Left ventricle myocardium superior (tissue), 1 donor: ENCODE measurements at regions not wholly inside any gene's neighbourhood (a gene's known extent, or its start where the extent isn't known, plus 50 kb on each side); places are given as distances from the start of the nearest gene placed in this dataset.
A peak's percentile ranks its signal among the peaks of the same experiment; 100 is the strongest.
"Not testable (repeated sequence)": the region's sequence is repeated elsewhere in the genome, so short reads cannot be mapped to it uniquely, and the experiment has no call there.

Source experiments
- ATAC-seq: fragments of 200-7000 bp; cut with Tn5 transposase; one replicate; pipeline ENCODE4 v1.9.1; 2020; ENCODE audit warnings: mild to moderate bottlenecking, moderate library complexity
- DNase-seq: peaks from one replicate; pipeline ENCODE4 v3.0.0-alpha.2; 2020
- intact Hi-C: fragments of 100-400 bp; cut with micrococcal nuclease; formaldehyde crosslinking; loops from one replicate; pipeline ENCODE4 v1.11.0; 2022
- donor health status: DM: no; HTN: yes; CAD: no; lungs with severe emphysema.

- intact Hi-C loops = no loop called here
- no peak for DNase-seq
- no peak for ATAC-seq
These were observed 286.0 kb upstream of the SLC14A2 start for GRCh38 chr18:45329316-45329715.

GRCh38 chr18:45330170-45330594 lies 285.1 kb upstream of the SLC14A2 start:
- DNase-seq (no peak), ATAC-seq (peak; percentile 66)
- intact Hi-C loops = no loop called here

GRCh38 chr18:45332871-45333270 lies 282.4 kb upstream of the SLC14A2 start:
- ATAC-seq (no peak), DNase-seq (no peak)
- intact Hi-C loops = no loop called here

- intact Hi-C loops = no loop called here
- ATAC-seq (no peak), DNase-seq (no peak)
These were observed 281.1 kb upstream of the SLC14A2 start for GRCh38 chr18:45334191-45334590.

GRCh38 chr18:45335282-45336043 lies 279.8 kb upstream of the SLC14A2 start:
- intact Hi-C loops = no loop called here
- no peak for ATAC-seq

GRCh38 chr18:45336448-45336847 lies 278.8 kb upstream of the SLC14A2 start:
- intact Hi-C loops = no loop called here
- ATAC-seq (no peak), DNase-seq (no peak)

More at GRCh38 chr18:45335282-45336043, 279.8 kb upstream of the SLC14A2 start:
- no peak for DNase-seq

- ATAC-seq = no peak
- intact Hi-C loops = no loop called here
- DNase-seq = no peak
These were observed 277.8 kb upstream of the SLC14A2 start for GRCh38 chr18:45337477-45337876.

GRCh38 chr18:45339810-45340550 lies 275.3 kb upstream of the SLC14A2 start:
- ATAC-seq (no peak), DNase-seq (no peak)
- intact Hi-C loops = no loop called here

GRCh38 chr18:45340884-45341283 lies 274.4 kb upstream of the SLC14A2 start:
- ATAC-seq (no peak), DNase-seq (no peak)
- intact Hi-C loops = no loop called here

- intact Hi-C loops = no loop called here
- ATAC-seq = no peak
- DNase-seq = no peak
These were observed 273.8 kb upstream of the SLC14A2 start for GRCh38 chr18:45341454-45341853.

GRCh38 chr18:45342166-45342565 lies 273.1 kb upstream of the SLC14A2 start:
- ATAC-seq (no peak), DNase-seq (no peak)
- intact Hi-C loops = no loop called here

GRCh38 chr18:45342653-45343052 lies 272.6 kb upstream of the SLC14A2 start:
- intact Hi-C loops = no loop called here
- no peak for DNase-seq
- ATAC-seq = no peak

GRCh38 chr18:45343365-45343764 lies 271.9 kb upstream of the SLC14A2 start:
- intact Hi-C loops = no loop called here

GRCh38 chr18:45344680-45345079 lies 270.6 kb upstream of the SLC14A2 start:
- intact Hi-C loops, ATAC-seq, DNase-seq: not testable (repeated sequence)

More at GRCh38 chr18:45343365-45343764, 271.9 kb upstream of the SLC14A2 start:
- ATAC-seq (no peak), DNase-seq (no peak)

GRCh38 chr18:45349019-45349418 lies 266.3 kb upstream of the SLC14A2 start:
- intact Hi-C loops = no loop called here
- no peak for DNase-seq
- ATAC-seq = peak; percentile 88

GRCh38 chr18:45349467-45349866 lies 265.8 kb upstream of the SLC14A2 start:
- DNase-seq (no peak), ATAC-seq (peak; percentile 63)
- intact Hi-C loops = no loop called here

- intact Hi-C loops = no loop called here
- DNase-seq (no peak), ATAC-seq (no peak)
These were observed 264.7 kb upstream of the SLC14A2 start for GRCh38 chr18:45350404-45351156.

GRCh38 chr18:45352874-45353273 lies 262.4 kb upstream of the SLC14A2 start:
- DNase-seq = no peak
- ATAC-seq = no peak
- intact Hi-C loops = no loop called here

- DNase-seq (no peak), ATAC-seq (no peak)
- intact Hi-C loops = no loop called here
These were observed 261.7 kb upstream of the SLC14A2 start for GRCh38 chr18:45353530-45353929.

GRCh38 chr18:45355944-45356520 lies 259.2 kb upstream of the SLC14A2 start:
- DNase-seq (no peak), ATAC-seq (peak; percentile 59)
- intact Hi-C loops = no loop called here
